AG04450 (cell line): ENCODE measurements at regions not wholly inside any gene's neighbourhood (a gene's known extent, or its start where the extent isn't known, plus 50 kb on each side); places are given as distances from the start of the nearest gene placed in this dataset.

Experiments used
- CTCF ChIA-PET: fragments of 300-600, 350-600 bp; formaldehyde crosslinking; extraction: SDS; loops from one replicate; lab custom pipeline; 2022; ENCODE audit warnings: antibody characterized with exemption, inconsistent platforms; lab: Charles Lee
- POLR2A ChIA-PET: fragments of 350-600 bp; formaldehyde crosslinking; extraction: SDS; loops from one replicate; lab custom pipeline; 2021; ENCODE audit warnings: antibody characterized with exemption, inconsistent platforms; lab: Yijun Ruan, JAX
- DNase-seq: peaks from one replicate; pipeline ENCODE4 v3.0.0-alpha.2; 2011; ENCODE audit warnings: low read depth, low spot score
- H3K27ac ChIP-seq: one replicate; pipeline ENCODE4 v1.5.1; 2012; ENCODE audit warnings: low read depth, low read length, control low read depth
- H3K27me3 ChIP-seq: one replicate; pipeline ENCODE4 v1.6.0; 2012; ENCODE audit warnings: low read length; ENCODE audit not compliant: control insufficient read depth, insufficient read depth
- H3K4me3 ChIP-seq: 2 replicates; pipeline ENCODE4 v1.5.1; 2011; ENCODE audit warnings: mild to moderate bottlenecking, low read depth, low read length, control low read depth
- H3K9me3 ChIP-seq: 2 replicates; pipeline ENCODE4 v1.5.1; 2012; ENCODE audit warnings: low read length; ENCODE audit not compliant: control insufficient read depth, insufficient read depth
- TF ChIP-seq, protein P1 (sequence below): IDR thresholded peaks from 2 replicates; pipeline ENCODE4 v1.5.1; 2011; ENCODE audit warnings: low read depth, low read length, control low read depth, inconsistent platforms

DNA sequence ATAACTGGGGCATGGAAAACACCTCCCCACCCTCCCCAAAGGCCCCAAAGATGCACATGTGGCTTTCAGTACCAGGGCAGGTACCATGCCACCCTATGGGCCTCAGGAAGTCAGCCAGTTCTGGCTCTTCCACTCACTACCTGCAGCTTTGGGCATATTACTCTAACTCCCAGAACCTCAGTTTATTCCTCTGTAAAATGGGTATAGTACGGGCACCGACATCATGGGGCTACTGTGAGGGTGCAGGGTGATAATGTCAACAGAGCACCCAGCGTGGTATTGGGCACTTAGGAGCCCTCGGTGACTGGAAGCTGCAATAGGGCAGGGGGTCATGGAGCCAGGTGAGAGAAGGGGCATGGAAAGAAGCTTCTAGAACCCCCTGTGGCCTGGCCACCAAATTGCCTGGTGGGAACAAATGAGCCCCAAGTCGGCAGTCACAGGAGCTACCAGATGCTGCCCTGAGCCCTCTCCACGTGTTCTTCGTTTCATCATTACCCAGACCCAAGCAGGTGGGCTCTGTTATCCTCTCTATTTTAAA lies 512.1 kb downstream of the SHQ1 start:
- ChIA-PET POLR2A (no interaction called here), CTCF (no interaction called here)
- no peak overlapping the region for H3K4me3 ChIP-seq
- no peak for DNase-seq
- H3K27ac ChIP-seq: no peak overlapping the region
- TF ChIP-seq, protein P1, sequence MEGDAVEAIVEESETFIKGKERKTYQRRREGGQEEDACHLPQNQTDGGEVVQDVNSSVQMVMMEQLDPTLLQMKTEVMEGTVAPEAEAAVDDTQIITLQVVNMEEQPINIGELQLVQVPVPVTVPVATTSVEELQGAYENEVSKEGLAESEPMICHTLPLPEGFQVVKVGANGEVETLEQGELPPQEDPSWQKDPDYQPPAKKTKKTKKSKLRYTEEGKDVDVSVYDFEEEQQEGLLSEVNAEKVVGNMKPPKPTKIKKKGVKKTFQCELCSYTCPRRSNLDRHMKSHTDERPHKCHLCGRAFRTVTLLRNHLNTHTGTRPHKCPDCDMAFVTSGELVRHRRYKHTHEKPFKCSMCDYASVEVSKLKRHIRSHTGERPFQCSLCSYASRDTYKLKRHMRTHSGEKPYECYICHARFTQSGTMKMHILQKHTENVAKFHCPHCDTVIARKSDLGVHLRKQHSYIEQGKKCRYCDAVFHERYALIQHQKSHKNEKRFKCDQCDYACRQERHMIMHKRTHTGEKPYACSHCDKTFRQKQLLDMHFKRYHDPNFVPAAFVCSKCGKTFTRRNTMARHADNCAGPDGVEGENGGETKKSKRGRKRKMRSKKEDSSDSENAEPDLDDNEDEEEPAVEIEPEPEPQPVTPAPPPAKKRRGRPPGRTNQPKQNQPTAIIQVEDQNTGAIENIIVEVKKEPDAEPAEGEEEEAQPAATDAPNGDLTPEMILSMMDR: no peak
- peaks cover 2% of the 10 kb centered on the region for H3K27me3 ChIP-seq
- H3K9me3 ChIP-seq: peaks cover 3% of the 10 kb centered on the region

DNA sequence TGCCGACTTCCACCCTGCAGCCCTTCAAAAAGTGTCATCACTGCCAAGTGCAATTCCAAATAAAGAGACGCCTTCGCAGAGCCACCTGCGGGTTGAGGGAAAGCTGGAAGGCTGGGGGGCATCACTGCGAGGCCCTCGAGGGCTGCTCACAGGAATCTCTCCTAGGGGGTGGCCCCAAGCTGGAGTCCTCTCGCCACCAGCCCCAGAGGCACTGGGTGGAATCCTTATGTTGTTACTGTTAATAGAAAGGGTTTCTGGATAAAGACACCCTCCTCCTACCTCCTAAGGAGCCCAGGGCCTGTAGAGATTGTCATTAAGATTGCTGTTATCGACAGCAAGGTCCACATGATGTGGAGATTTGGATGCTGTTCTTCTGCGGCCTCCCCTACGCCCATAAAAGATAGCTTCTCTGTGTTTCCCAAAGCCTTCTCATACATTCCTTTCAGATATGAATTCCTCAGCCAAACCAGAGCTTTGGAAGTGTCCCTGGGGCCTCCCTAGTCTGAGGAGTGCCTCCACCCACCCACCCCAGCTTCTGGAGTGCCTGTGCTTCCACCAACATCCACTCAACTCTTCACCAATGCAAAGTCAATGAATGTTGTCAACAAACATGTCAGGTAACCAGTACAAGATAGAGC lies 512.7 kb downstream of the SHQ1 start:
- no peak overlapping the region for H3K27ac ChIP-seq
- ChIA-PET POLR2A (no interaction called here), CTCF (no interaction called here)
- H3K27me3 ChIP-seq: peaks cover 2% of the 10 kb centered on the region
- H3K9me3 ChIP-seq: peaks cover 3% of the 10 kb centered on the region
- no peak for DNase-seq
- no peak overlapping the region for H3K4me3 ChIP-seq
- TF ChIP-seq, protein P1: no peak

DNA sequence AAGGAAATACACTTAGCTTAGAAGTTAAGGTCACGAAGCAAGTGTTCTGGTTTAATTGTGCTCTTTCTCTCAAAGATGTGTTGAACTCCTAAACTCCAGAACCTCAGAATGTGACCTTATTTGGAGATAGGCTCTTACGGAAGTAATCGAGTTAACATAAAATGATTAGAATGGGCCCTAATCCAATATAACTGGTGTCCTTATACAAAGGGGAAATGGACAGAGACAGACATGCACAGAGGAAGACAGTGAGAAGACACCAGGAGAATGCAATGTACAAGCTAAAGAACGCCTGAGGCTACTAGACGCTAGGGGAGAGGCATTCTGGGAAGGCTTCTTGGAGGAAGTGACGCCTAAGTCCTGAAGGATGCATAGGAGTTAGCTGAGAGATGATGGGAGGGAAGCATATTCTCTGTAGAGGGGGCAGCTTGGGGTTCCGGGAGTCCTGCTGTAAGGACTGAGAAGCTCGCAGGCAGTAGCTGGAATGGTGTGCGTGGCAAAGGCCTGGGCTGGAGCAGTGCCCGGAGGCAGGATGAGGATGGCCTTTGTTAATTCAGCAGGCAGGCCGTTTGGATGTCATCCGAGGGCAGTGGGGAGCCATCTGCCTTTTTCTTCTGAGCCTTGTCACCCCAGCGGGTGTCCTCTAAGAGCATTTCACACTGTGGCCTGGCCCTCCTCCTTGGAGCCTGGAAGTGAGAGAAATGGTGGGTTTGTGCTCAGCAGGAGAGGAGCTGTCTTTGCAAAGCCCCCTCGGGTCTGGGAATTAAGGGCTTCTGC lies 513.4 kb downstream of the SHQ1 start:
- TF ChIP-seq, protein P1: no peak
- no peak for DNase-seq
- CTCF ChIA-PET: no interaction called here

DNA sequence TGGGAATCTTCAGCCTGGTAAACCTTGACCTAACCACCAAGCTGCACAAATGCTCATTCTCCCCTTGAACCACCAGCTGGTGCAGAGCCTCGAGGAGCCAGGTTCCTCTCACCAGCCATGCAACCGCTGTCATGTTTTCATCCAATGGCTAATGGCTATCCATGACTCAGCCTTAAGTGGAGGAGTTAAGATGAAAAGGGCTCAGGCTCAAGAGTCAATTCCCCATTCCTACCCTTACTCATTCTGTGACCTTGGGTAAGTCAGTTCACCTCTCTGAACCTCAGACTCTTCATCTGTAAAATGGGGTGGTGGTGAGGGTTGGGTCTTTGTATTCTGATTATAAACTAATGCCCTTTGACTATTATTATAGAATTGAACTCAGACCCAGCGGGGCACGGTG lies 515.6 kb downstream of the SHQ1 start:
- Histone ChIP-seq H3K4me3 (no peak overlapping the region), H3K27me3 (peaks cover 17% of the 10 kb centered on the region), H3K9me3 (peaks cover under 1% of the 10 kb centered on the region), H3K27ac (no peak overlapping the region)
- POLR2A ChIA-PET: no interaction called here
- CTCF ChIA-PET: no interaction called here
- TF ChIP-seq, protein P1: no peak
- DNase-seq: no peak

More for the DNA sequence above, 513.4 kb downstream of the SHQ1 start:
- no peak overlapping the region for H3K27ac ChIP-seq
- H3K4me3 ChIP-seq: no peak overlapping the region
- POLR2A ChIA-PET: no interaction called here
- H3K27me3 ChIP-seq: peaks cover 5% of the 10 kb centered on the region
- peaks cover 3% of the 10 kb centered on the region for H3K9me3 ChIP-seq

DNA sequence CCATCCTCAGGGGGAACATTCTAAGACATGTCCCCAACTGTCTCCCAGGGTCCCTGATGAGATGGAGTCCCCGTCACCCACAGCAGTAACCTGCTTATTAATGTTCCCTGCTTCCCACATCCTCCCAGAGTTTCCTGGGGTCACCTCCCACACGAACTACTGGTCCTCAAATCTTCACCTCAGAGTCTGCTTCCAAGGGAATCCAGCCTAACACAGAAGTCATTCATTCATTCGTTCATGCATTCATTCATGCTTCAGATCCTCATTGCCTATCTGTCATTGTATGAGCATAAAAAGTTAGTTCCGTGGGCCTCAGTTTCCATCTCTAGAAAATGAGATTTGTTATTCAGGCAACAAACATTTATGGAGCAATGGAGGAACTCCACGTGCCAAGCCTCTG lies 516.2 kb downstream of the SHQ1 start:
- TF ChIP-seq, protein P1: no peak
- H3K9me3 ChIP-seq: no peaks in the 10 kb centered on the region; the same call in 1 of the 2 replicates
- no peak overlapping the region for H3K4me3 ChIP-seq
- ChIA-PET POLR2A (no interaction called here), CTCF (no interaction called here)
- peaks cover 17% of the 10 kb centered on the region for H3K27me3 ChIP-seq
- DNase-seq: no peak
- H3K27ac ChIP-seq: no peak overlapping the region
